SW480 (cell line): ENCODE measurements at regions not wholly inside any gene's neighbourhood (a gene's known extent, or its start where the extent isn't known, plus 50 kb on each side); places are given as distances from the start of the nearest gene placed in this dataset.

Source experiments
- DNase-seq: peaks from one replicate; pipeline ENCODE4 v3.0.0-alpha.2; 2016; ENCODE audit warnings: low spot score

- DNase-seq, result no peak
Measured at GRCh38 chr3:135792858-135793475, 172.6 kb upstream of the PPP2R3A start.

- DNase-seq, result no peak
Measured at GRCh38 chr3:135800071-135800549, 165.4 kb upstream of the PPP2R3A start.

GRCh38 chr3:135801018-135801417, 164.5 kb upstream of the PPP2R3A start:
- no peak for DNase-seq

GRCh38 chr3:135802171-135802570, 163.4 kb upstream of the PPP2R3A start:
- no peak for DNase-seq

GRCh38 chr3:135803028-135803692, 162.4 kb upstream of the PPP2R3A start:
- no peak for DNase-seq

- no peak for DNase-seq
Measured at GRCh38 chr3:135805752-135806151, 159.8 kb upstream of the PPP2R3A start.

GRCh38 chr3:135806317-135806716, 159.2 kb upstream of the PPP2R3A start:
- DNase-seq, result no peak

GRCh38 chr3:135807879-135808278, 157.6 kb upstream of the PPP2R3A start:
- no peak for DNase-seq

- no peak for DNase-seq
Measured at GRCh38 chr3:135809021-135809634, 156.4 kb upstream of the PPP2R3A start.

GRCh38 chr3:135811651-135812050, 153.9 kb upstream of the PPP2R3A start:
- DNase-seq, result no peak

- no peak for DNase-seq
Measured at GRCh38 chr3:135812057-135812456, 153.5 kb upstream of the PPP2R3A start.

GRCh38 chr3:135834465-135834864, 131.1 kb upstream of the PPP2R3A start:
- no peak for DNase-seq

- DNase-seq, result no peak
Measured at GRCh38 chr3:135837977-135838631, 127.4 kb upstream of the PPP2R3A start.

- DNase-seq, result no peak
Measured at GRCh38 chr3:135840436-135840835, 125.1 kb upstream of the PPP2R3A start.

GRCh38 chr3:135844386-135844785, 121.1 kb upstream of the PPP2R3A start:
- DNase-seq, result no peak

GRCh38 chr3:135848051-135848450, 117.5 kb upstream of the PPP2R3A start:
- DNase-seq, result no peak

GRCh38 chr3:135849827-135850226, 115.7 kb upstream of the PPP2R3A start:
- DNase-seq, result no peak

GRCh38 chr3:135851201-135852081, 114.1 kb upstream of the PPP2R3A start:
- no peak for DNase-seq

GRCh38 chr3:135853981-135854380, 111.5 kb upstream of the PPP2R3A start:
- no peak for DNase-seq

GRCh38 chr3:135860761-135861160, 104.8 kb upstream of the PPP2R3A start:
- no peak for DNase-seq

GRCh38 chr3:135862361-135862760, 103.2 kb upstream of the PPP2R3A start:
- DNase-seq, result no peak

GRCh38 chr3:135864060-135864459, 101.5 kb upstream of the PPP2R3A start:
- DNase-seq, result no peak
